Thyroid gland (tissue), 4 donors: ENCODE measurements at regions not wholly inside any gene's neighbourhood (a gene's known extent, or its start where the extent isn't known, plus 50 kb on each side); places are given as distances from the start of the nearest gene placed in this dataset.

Experiments used
- DNase-seq, 2 donors: peaks; one replicate each; pipeline ENCODE4 v3.0.0-alpha.2; 2019
- H3K27ac ChIP-seq, 3 donors: fragments of 200-600 bp; sonication (generic); 1 replicate in 2 of 3; 2 replicates in 1 of 3; pipeline ENCODE4 v1.5.1; 2016 to 2019; ENCODE audit warnings: mild to moderate bottlenecking in 1 of 3, moderate library complexity in 1 of 3
- H3K27me3 ChIP-seq: fragments of 200-600 bp; sonication (generic); one replicate; pipeline ENCODE4 v1.5.1; 2019
- H3K36me3 ChIP-seq, 2 donors: fragments of 200-600 bp; sonication (generic); one replicate each; pipeline ENCODE4 v1.5.1; 2016 to 2019
- H3K4me1 ChIP-seq, 2 donors: fragments of 200-600 bp; sonication (generic); one replicate each; pipeline ENCODE4 v1.5.1; 2017 to 2019
- H3K4me3 ChIP-seq, 3 donors: fragments of 200-600 bp; sonication (generic); replicated peaks in 1 of 3; 1 replicate in 2 of 3; 2 replicates in 1 of 3; pipeline ENCODE4 v1.5.1; 2016; ENCODE audit warnings: mild to moderate bottlenecking in 1 of 3
- H3K9me3 ChIP-seq: fragments of 200-600 bp; sonication (generic); one replicate; pipeline ENCODE4 v1.5.1; 2017
- POLR2A ChIP-seq, 2 donors: fragments of 450-650 bp; IDR thresholded peaks; one replicate each; pipeline ENCODE4 v1.6.1; 2017; ENCODE audit warnings: antibody characterized with exemption in 2 of 2, mild to moderate bottlenecking in 2 of 2, moderate library complexity in 1 of 2
- WGBS, 2 donors: methylation state at CpG; one replicate each; pipeline ENCODE4 v1.1.5; 2017; 5-methylcytosine and 5-hydroxymethylcytosine counted together
- intact Hi-C: fragments of 100-400 bp; cut with DNase I; formaldehyde crosslinking; loops from one replicate; pipeline ENCODE4 v1.15.1; 2023
- TF ChIP-seq, protein P1 (sequence below), 6 experiments: fragments of 200-600 bp in 3 of 6; fragments of 450-650 bp in 3 of 6; sonication (generic) in 3 of 6; IDR thresholded peaks; one replicate each; pipeline ENCODE4 v1.5.1; 2016 to 2019; ENCODE audit warnings: antibody characterized with exemption in 6 of 6, mild to moderate bottlenecking in 2 of 6, inconsistent platforms in 1 of 6, moderate library complexity in 1 of 6

DNA sequence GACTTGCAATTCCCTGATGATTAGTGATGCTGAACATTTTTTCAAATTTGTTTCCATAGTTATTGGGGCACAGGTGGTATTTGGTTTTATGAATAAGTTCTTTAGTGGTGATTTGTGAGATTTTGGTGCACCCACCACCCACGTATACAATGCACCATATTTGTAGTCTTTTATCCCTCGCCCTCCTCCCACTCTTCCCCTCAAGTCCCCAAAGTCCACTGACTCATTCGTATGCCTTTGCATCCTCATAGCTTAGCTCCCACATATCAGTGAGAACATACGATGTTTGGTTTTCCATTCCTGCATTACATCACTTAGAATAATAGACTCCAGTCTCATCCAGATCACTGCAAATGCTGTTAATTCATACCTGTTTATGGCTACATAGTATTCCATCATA, 167.3 kb downstream of the MYLK4 start:
- no peak overlapping the region for H3K27ac ChIP-seq
- H3K4me3 ChIP-seq = no peak overlapping the region
- no peaks in the 10 kb centered on the region for H3K27me3 ChIP-seq
- no peaks in the 10 kb centered on the region for H3K36me3 ChIP-seq
- WGBS, 2 donors = 69 to 70% methylated on average over 4 of the region's 4 CpGs
- TF ChIP-seq, protein P1, sequence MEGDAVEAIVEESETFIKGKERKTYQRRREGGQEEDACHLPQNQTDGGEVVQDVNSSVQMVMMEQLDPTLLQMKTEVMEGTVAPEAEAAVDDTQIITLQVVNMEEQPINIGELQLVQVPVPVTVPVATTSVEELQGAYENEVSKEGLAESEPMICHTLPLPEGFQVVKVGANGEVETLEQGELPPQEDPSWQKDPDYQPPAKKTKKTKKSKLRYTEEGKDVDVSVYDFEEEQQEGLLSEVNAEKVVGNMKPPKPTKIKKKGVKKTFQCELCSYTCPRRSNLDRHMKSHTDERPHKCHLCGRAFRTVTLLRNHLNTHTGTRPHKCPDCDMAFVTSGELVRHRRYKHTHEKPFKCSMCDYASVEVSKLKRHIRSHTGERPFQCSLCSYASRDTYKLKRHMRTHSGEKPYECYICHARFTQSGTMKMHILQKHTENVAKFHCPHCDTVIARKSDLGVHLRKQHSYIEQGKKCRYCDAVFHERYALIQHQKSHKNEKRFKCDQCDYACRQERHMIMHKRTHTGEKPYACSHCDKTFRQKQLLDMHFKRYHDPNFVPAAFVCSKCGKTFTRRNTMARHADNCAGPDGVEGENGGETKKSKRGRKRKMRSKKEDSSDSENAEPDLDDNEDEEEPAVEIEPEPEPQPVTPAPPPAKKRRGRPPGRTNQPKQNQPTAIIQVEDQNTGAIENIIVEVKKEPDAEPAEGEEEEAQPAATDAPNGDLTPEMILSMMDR (IDR thresholded peaks at IDR 0.05) = no peak
- TF ChIP-seq POLR2A (IDR thresholded peaks at IDR 0.05) = no peak
- no peak for DNase-seq
- no peaks in the 10 kb centered on the region for H3K4me1 ChIP-seq
- no peaks in the 10 kb centered on the region for H3K9me3 ChIP-seq
- intact Hi-C loops = no loop called here

DNA sequence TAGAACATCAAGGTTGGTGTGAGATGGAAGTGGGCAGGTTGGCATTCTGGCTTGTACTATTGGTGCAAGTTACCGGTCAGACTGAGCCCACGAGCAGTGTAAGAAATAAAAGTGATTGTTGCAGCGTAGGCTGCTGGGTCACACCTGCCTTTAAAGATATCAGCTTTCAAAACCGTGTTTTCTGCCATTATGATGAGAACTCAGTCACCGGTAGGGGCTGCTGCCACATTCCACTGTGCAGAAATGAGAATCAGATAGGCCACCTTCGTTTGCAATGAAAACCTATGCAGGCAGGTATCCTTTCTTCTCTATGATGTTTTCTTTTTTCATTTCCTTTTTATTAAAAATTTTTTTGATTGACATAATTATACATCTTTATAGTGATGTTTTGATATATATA, 168.5 kb downstream of the MYLK4 start:
- no peak overlapping the region for H3K4me3 ChIP-seq
- intact Hi-C loops = no loop called here
- no peaks in the 10 kb centered on the region for H3K36me3 ChIP-seq
- DNase-seq = no peak
- H3K9me3 ChIP-seq = no peaks in the 10 kb centered on the region
- no peaks in the 10 kb centered on the region for H3K4me1 ChIP-seq
- WGBS, 2 donors = 77 to 85% methylated on average over 6 of the region's 6 CpGs
- no peak overlapping the region for H3K27ac ChIP-seq
- H3K27me3 ChIP-seq = no peaks in the 10 kb centered on the region
- TF ChIP-seq, protein P1 (IDR thresholded peaks at IDR 0.05) = no peak
- TF ChIP-seq POLR2A (IDR thresholded peaks at IDR 0.05) = no peak

DNA sequence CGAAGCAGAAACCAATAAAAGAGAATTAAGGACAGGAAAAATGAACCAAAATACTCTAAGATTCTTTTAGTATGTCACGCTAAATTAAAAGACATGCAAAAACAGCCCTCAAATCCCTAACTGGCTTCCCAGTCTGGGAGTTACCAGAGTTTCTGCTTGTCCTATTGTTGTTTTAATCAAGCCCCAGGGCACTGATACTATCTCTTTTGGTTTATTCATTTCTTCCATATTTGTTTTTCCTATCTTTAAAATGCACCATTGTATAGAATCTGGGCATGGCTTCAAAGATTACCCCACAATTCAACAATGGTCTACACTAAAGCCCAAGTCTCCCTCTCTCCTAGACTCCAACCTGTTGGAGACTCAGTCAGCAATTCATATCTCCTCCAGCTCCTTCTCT, 169.1 kb downstream of the MYLK4 start:
- intact Hi-C loops = no loop called here
- Histone ChIP-seq H3K36me3 (no peaks in the 10 kb centered on the region), H3K27ac (no peak overlapping the region), H3K9me3 (no peaks in the 10 kb centered on the region), H3K4me1 (no peaks in the 10 kb centered on the region), H3K4me3 (no peak overlapping the region), H3K27me3 (no peaks in the 10 kb centered on the region)
- no peak for DNase-seq
- WGBS, 2 donors = 95 to 96% methylated on average over 2 of the region's 2 CpGs
- no peak for TF ChIP-seq POLR2A (IDR thresholded peaks at IDR 0.05)
- TF ChIP-seq, protein P1 (IDR thresholded peaks at IDR 0.05) = no peak

DNA sequence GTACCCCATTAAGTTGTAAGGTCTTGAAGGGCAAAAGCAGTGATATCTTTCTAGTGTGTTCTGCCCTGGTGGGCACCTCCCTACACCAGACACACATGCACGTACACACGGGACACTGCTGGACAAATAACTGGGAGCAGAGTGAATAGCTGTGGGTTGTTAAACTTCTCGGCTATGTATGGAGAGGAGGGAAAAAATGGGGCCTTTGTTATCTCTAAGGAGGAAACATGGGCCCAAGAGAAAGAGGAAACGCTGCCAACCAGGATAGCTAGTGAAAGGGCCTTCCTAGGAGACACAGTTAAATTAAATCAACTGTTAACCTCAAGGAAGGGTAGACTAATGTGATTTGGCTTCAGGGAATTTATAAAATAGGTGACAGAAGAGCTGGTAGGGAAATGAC, 169.7 kb downstream of the MYLK4 start:
- DNase-seq = no peak
- H3K27me3 ChIP-seq = no peaks in the 10 kb centered on the region
- H3K27ac ChIP-seq = no peak overlapping the region
- TF ChIP-seq POLR2A (IDR thresholded peaks at IDR 0.05) = no peak
- TF ChIP-seq, protein P1 (IDR thresholded peaks at IDR 0.05) = no peak
- no peaks in the 10 kb centered on the region for H3K9me3 ChIP-seq
- no peaks in the 10 kb centered on the region for H3K36me3 ChIP-seq
- intact Hi-C loops = no loop called here
- H3K4me3 ChIP-seq = no peak overlapping the region
- 82 to 86% methylated on average over 4 of the region's 4 CpGs for WGBS, 2 donors
- no peaks in the 10 kb centered on the region for H3K4me1 ChIP-seq

DNA sequence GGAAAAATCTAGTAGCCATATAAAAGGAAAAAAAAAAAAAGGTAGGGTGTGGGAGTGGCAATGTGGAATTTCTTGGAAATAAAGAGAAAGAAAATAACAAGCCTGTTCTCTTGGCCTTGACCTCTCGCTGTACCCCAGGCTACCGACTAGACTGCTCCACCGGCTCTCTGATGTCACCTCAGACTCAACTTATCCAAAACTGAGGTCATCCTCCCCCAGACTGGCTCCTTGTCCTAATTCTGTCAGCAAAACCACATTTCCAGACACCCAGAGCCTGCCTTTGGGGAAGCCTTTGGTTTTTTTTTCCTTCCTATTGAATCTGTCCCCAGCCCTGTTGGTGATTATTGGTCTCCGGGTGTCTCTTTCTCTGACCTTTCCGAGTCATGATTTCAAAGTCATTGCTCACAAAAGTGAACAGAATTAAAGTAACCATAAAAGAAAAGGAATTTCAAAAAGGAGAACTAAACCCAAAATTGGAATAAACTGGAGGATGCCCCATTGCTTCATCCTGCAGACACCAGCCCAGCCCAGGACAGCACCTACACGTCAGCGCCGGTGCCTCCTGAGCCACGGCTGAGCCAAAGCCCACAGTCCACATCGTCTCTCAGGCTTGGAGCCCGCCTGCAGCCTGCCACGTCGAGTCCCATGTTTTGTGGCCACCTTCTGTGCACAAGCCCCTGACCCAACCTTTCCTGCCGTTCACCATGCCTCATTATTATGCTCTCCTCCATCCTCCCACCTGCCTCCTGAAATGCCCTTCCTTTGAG, 170.7 kb downstream of the MYLK4 start:
- H3K36me3 ChIP-seq = no peaks in the 10 kb centered on the region
- no peak for TF ChIP-seq POLR2A (IDR thresholded peaks at IDR 0.05)
- TF ChIP-seq, protein P1 (IDR thresholded peaks at IDR 0.05) = no peak
- no peak overlapping the region for H3K27ac ChIP-seq
- H3K9me3 ChIP-seq = no peaks in the 10 kb centered on the region
- no peaks in the 10 kb centered on the region for H3K27me3 ChIP-seq
- WGBS, 2 donors = 88 to 93% methylated on average over 14 of the region's 14 CpGs
- no peaks in the 10 kb centered on the region for H3K4me1 ChIP-seq
- intact Hi-C loops = no loop called here
- H3K4me3 ChIP-seq = no peak overlapping the region
- DNase-seq = no peak
